GM18907 (cell line): ENCODE measurements at regions not wholly inside any gene's neighbourhood (a gene's known extent, or its start where the extent isn't known, plus 50 kb on each side); places are given as distances from the start of the nearest gene placed in this dataset.

Source experiments
- ATAC-seq: cut with Tn5 transposase; IDR thresholded peaks from one replicate; pipeline ENCODE4 v1.9.1; 2021; ENCODE audit warnings: mild to moderate bottlenecking, moderate library complexity; ENCODE audit not compliant: unreplicated experiment

- ATAC-seq: no peak
Measured at GRCh38 chr1:208757846-208758245, 513.7 kb upstream of the PLXNA2 start.

GRCh38 chr1:208759255-208759654, 515.1 kb upstream of the PLXNA2 start:
- no peak for ATAC-seq

DNA sequence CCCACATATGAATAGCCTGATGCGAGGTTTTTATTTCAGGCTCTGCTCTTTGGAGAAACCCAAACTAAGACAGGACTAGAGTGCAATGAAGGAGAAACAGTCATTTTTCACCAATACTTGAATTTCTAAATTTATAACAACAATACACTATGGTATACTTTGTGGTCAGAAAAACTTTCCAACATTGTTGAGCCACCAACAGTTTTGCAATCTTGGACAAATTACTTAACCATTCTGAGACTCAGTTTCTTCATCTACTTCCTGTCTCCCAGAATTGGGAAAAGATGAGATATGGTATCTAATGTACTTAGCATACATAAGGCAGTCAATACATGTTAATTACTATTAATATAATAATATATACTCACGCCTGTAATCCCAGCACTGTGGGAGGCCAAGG, 519.8 kb upstream of the PLXNA2 start:
- ATAC-seq: no peak

DNA sequence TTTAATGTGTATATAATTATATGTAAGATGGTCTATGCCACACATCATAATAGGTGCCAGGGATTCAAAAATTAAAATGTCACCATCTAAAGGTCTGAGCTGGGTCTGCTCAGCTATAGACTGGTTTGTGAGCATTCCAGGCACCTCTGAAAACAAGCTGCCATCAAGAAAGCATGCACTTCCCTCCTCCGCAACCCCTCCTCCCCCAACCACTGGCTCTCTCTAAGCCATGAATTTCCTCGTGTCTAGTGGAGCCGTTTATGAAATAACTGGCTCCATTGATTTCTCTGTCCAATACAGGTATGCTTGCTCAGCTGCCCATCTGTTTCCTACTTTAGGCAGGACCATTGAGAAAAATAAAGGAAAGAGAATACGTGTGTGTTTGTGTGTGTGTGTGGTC, 522.6 kb upstream of the PLXNA2 start:
- no peak for ATAC-seq

GRCh38 chr1:208767816-208768215, 523.6 kb upstream of the PLXNA2 start:
- no peak for ATAC-seq

- no peak for ATAC-seq
Measured at GRCh38 chr1:208772891-208773290, 528.7 kb upstream of the PLXNA2 start.

DNA sequence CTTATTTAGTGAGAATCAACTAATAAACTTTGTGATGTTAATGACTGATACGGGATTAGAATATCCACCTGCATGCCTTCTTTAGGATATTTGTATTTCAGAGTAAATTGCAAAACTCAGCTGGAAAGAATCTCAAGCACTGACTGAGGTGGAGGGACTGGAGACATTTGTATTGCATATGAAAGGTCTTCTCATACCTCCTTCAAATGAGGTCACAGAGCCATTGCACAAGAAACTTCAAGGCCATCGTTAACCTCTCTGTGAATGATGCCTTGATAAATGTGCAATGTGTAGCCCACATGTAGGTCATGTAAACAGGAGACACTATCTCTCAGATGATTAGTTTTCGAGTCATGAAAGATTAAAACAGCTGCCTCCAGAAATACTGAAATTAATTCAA, 531.7 kb upstream of the PLXNA2 start:
- no peak for ATAC-seq

- ATAC-seq: no peak
Measured at GRCh38 chr1:208778417-208778816, 534.2 kb upstream of the PLXNA2 start.

GRCh38 chr1:208781391-208782045, 537.3 kb upstream of the PLXNA2 start:
- no peak for ATAC-seq

- ATAC-seq: no peak
Measured at GRCh38 chr1:208782186-208782585, 538.0 kb upstream of the PLXNA2 start.

DNA sequence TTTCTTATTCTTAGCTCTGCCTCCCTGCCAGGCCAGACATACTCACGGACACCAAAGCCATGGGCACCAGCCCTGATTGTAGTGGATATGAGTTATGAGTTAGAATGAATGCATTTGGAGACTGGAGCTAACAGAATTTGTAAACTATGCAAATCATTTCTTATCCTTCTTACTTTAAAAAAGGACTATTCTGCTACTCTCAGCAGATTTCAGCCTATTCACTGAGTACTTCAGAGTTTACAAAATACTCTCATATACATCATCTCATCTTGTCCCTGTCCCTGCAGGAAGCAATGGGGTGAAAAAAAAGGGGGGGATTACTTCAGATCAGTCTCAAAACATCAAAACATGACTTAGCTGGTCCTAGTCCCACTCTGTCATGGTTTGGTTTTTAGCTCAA, 541.4 kb upstream of the PLXNA2 start:
- ATAC-seq: no peak

DNA sequence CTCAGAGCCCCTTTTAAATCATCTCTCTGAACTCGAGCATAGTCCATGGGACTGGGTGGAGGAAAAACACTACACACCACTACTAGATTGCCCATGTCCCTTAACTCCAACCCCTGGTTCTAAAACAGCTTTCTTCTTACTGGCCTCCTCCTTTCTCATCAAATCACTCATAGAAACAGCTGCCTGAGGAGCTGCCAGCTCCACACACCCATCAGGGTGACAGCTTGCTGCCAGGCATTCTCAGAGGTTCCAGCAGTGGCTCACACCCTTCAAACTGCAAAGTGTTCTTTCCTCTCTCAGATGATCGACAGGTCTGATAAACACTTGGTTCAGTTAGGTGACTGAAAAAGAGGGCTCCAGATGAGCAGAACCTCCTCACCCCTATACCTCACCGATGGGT, 543.0 kb upstream of the PLXNA2 start:
- ATAC-seq: no peak

GRCh38 chr1:208788013-208788540, 543.9 kb upstream of the PLXNA2 start:
- no peak for ATAC-seq

DNA sequence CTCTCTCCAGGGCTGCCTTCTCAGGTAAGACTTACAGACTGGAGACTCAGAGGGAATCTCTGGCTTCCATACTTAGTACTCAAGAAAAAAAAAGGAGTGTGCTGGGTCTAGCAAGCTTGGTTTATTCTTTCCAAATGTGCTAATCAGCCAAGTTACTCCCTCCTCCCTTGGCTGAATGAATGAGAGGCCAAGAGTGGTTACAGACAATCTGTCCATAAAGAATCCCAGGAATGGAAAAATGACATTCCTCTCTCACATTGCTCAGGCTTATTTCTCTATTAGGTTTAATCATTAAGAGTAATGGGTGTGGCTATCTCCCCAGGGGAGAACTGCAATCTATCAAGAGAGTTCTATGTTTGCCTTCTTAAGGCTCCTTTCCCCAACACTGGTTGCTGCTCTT, 547.3 kb upstream of the PLXNA2 start:
- no peak for ATAC-seq

DNA sequence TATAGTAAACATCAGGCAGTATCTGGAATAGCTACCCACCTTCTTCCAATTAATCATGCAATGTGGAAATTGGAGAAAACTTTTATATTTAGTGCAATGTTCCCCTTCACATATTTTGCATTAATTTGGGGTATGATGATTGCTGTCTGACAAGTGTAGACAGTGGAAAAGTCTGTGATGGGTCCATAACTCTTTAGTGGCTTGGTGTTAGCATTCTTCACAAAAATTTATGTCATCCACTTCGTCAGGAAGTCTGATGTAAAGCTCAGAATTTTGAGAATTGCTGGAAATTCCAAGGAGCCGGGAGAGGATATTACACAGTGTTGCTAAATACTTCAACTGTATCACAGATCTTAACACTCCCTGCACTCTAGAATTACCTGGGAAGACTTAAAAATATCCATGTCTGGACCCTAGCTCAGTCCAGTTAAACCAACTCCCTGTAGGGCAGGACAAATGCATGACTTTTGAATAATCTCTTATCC, 549.7 kb upstream of the PLXNA2 start:
- no peak for ATAC-seq

GRCh38 chr1:208799186-208799585, 555.0 kb upstream of the PLXNA2 start:
- ATAC-seq: no peak

- ATAC-seq: no peak
Measured at GRCh38 chr1:208803011-208803811, 559.0 kb upstream of the PLXNA2 start.

DNA sequence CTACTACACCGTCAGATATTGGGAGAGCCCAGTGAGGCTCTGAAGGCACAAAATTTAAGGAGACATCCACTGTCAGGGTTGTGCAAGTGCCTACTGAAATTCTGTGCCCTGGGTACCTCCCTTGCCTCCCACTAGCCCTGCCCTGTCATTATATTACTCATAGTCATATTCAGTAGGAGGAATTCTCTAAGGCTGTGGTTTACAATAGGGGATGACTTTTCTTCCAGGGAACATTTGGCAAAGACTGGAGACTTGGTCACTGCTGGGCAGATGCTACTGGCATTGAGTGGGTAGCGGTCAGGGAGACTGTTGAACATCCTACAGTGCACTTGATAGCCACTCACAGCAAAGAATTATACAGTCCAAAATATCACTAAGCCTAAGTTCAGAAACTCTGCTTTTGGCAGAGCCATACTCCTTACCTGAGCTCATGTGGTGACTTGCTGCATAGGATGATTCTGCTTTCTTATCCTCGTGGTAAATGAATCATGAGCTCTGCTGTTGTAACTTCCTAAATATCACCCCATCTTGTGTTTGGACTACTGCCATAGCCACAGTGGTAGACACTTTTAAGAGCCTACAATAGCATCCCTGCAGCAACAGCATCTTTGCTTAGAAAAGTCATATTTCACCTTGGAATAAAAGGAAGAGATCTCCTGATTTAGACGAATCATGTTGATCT, 563.4 kb upstream of the PLXNA2 start:
- ATAC-seq: no peak

GRCh38 chr1:208808301-208808700, 564.1 kb upstream of the PLXNA2 start:
- no peak for ATAC-seq

GRCh38 chr1:208809876-208810275, 565.7 kb upstream of the PLXNA2 start:
- ATAC-seq: no peak

GRCh38 chr1:208818770-208819445, 574.7 kb upstream of the PLXNA2 start:
- ATAC-seq: no peak
